Transverse colon (tissue), 3 donors: ENCODE measurements at regions not wholly inside any gene's neighbourhood (a gene's known extent, or its start where the extent isn't known, plus 50 kb on each side); places are given as distances from the start of the nearest gene placed in this dataset.

Source experiments
- POLR2A ChIP-seq: fragments of 450-650 bp; IDR thresholded peaks from one replicate; pipeline ENCODE4 v1.6.1; 2016; ENCODE audit warnings: antibody characterized with exemption, mild to moderate bottlenecking, moderate library complexity
- TF ChIP-seq, protein P1 (sequence below), 5 experiments: fragments of 200-600 bp in 3 of 5; fragments of 450-650 bp in 2 of 5; sonication (generic) in 3 of 5; IDR thresholded peaks; 1 replicate in 2 of 5; 2 replicates in 3 of 5; pipeline ENCODE4 v1.5.1; 2016 to 2017; ENCODE audit warnings: antibody characterized with exemption in 5 of 5, inconsistent platforms in 3 of 5, mild to moderate bottlenecking in 2 of 5, moderate library complexity in 1 of 5

DNA sequence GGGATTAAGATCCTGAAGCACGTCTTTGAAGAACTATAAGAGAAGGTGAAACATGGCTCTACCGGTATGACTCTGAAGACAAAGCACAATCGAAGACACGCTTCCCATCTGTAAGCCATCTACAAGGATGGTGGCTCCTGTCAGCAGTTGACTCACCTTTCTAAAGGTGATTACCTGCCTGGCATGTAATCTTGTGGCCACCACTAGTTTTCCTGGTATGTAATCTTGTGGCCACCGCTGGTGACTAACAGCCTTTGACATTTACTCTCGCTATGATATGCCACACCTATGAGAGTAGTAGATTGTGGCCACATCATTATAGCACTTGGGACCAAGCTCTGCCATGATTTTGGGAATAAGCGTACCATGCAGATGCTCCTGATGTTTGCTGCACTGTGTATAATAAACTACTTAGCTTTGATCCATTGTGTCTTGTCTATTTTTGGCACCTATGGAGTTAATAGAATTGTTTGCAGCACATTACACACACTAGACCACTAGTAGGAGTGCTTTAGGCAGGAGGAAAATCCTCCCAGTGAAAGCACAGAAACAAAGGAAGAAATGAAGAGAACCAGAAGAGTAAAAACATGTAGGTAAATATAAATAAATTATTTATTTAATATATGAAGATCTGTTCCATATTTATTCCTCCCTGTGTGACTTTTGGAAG lies 59.8 kb downstream of the VAX1 start:
- TF ChIP-seq, protein P1, sequence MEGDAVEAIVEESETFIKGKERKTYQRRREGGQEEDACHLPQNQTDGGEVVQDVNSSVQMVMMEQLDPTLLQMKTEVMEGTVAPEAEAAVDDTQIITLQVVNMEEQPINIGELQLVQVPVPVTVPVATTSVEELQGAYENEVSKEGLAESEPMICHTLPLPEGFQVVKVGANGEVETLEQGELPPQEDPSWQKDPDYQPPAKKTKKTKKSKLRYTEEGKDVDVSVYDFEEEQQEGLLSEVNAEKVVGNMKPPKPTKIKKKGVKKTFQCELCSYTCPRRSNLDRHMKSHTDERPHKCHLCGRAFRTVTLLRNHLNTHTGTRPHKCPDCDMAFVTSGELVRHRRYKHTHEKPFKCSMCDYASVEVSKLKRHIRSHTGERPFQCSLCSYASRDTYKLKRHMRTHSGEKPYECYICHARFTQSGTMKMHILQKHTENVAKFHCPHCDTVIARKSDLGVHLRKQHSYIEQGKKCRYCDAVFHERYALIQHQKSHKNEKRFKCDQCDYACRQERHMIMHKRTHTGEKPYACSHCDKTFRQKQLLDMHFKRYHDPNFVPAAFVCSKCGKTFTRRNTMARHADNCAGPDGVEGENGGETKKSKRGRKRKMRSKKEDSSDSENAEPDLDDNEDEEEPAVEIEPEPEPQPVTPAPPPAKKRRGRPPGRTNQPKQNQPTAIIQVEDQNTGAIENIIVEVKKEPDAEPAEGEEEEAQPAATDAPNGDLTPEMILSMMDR (IDR thresholded peaks at IDR 0.05) = no peak
- no peak for TF ChIP-seq POLR2A
